Cardiac fibroblast (primary cell): ENCODE measurements at regions not wholly inside any gene's neighbourhood (a gene's known extent, or its start where the extent isn't known, plus 50 kb on each side); places are given as distances from the start of the nearest gene placed in this dataset.

ENCODE experiments used
- DNase-seq, 2 donors: peaks; one replicate each; pipeline versions ENCODE4 v3.0.0 to v3.0.0-alpha.2; 2010; ENCODE audit warnings: low read depth in 2 of 2
- H3K4me3 ChIP-seq, 2 donors: replicated peaks in 1 of 2; 1 replicate in 1 of 2; 2 replicates in 1 of 2; pipeline ENCODE4 v1.5.1; 2011; ENCODE audit warnings: low read depth in 2 of 2, low read length in 2 of 2, mild to moderate bottlenecking in 2 of 2, moderate library complexity in 1 of 2
- CTCF ChIP-seq: IDR thresholded peaks from one replicate; pipeline ENCODE4 v1.5.1; 2011; ENCODE audit warnings: low read depth, mild to moderate bottlenecking, low read length, inconsistent platforms

GRCh38 chr15:53059273-53060043 lies 269.3 kb upstream of the ONECUT1 start:
- DNase-seq, result no peak
- H3K4me3 ChIP-seq, result no peak overlapping the region
- TF ChIP-seq CTCF, result no peak

- no peak for TF ChIP-seq CTCF
- no peak for DNase-seq
- no peak overlapping the region for H3K4me3 ChIP-seq
These were observed 256.1 kb upstream of the ONECUT1 start for GRCh38 chr15:53046153-53046790.

- no peak for TF ChIP-seq CTCF
- DNase-seq, result no peak
- H3K4me3 ChIP-seq, result no peak overlapping the region
These were observed 248.5 kb upstream of the ONECUT1 start for GRCh38 chr15:53038655-53038941.

GRCh38 chr15:53037904-53038654 lies 247.9 kb upstream of the ONECUT1 start:
- H3K4me3 ChIP-seq, result no peak overlapping the region
- no peak for DNase-seq
- TF ChIP-seq CTCF, result no peak

GRCh38 chr15:53036641-53037040 lies 246.5 kb upstream of the ONECUT1 start:
- TF ChIP-seq CTCF, result no peak
- H3K4me3 ChIP-seq, result no peak overlapping the region
- no peak for DNase-seq

GRCh38 chr15:53034767-53035245 lies 244.7 kb upstream of the ONECUT1 start:
- no peak for TF ChIP-seq CTCF
- no peak overlapping the region for H3K4me3 ChIP-seq

More at GRCh38 chr15:53034767-53035245, 244.7 kb upstream of the ONECUT1 start:
- no peak for DNase-seq
